ENCODE measurements at regions not wholly inside any gene's neighbourhood (a gene's known extent, or its start where the extent isn't known, plus 50 kb on each side); places are given as distances from the start of the nearest gene placed in this dataset.

DNA sequence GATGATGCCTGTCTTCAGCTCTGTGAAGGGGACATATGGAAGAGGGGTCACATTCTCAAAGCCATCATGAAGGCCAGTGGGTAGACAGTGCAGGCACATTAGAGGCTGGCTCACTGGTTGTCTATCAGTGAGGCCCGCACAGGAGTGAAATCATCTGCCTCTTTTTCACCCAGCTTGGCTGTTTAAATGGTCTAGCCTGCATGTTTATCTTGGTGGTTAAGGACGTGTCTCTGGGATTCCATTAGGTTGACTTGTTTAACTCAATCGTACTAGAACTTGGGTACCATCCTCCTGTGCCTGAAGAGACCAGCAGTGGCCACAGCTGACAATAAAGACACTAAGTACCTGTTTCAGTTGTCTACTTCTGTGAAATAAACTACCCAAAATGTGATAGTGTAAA lies 219.3 kb downstream of the PLPP3 start:
- H3K27ac ChIP-seq, result no peak overlapping the region
- no peaks in the 10 kb centered on the region for H3K9me3 ChIP-seq (ENCODE audit: low read depth, low read length)
- no peak overlapping the region for H3K9ac ChIP-seq (ENCODE audit: insufficient read length)
- DNase-seq (ENCODE audit: low read depth, low spot score), result no peak
- H3K36me3 ChIP-seq (ENCODE audit: insufficient read depth, low read length), result no peaks in the 10 kb centered on the region
- TF ChIP-seq POLR2AphosphoS5 (IDR thresholded peaks at IDR 0.05; ENCODE audit: borderline replicate concordance, low read depth, low read length), result no peak
- TF ChIP-seq EZH2 (IDR thresholded peaks at IDR 0.05), result no peak
- TF ChIP-seq FOXP2 (optimal IDR thresholded peaks at IDR 0.05; ENCODE audit: control extremely low read depth, extremely low read length, insufficient read depth), result no peak
- H3K4me3 ChIP-seq, result no peak overlapping the region

DNA sequence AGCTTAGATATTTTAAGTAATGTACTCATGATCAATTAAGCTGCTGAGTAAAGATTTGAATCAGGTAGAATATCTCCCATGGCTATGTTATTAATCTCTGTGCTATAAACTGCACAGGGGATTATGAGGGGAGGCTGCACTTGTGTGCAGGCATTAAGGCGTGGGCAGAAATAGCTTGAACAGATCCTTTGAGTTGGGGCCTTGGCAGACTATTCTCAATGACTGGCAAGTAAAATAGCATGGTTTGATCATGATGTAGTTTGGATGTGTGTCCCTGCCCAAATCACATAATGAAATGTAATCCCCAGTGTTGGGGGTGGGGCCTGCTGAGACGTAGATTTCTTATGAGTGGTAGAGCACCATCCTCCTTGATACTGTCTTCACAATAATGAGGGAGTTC lies 220.3 kb downstream of the PLPP3 start:
- H3K4me3 ChIP-seq, result no peak overlapping the region
- no peak for TF ChIP-seq EZH2 (IDR thresholded peaks at IDR 0.05)
- no peak for TF ChIP-seq FOXP2 (optimal IDR thresholded peaks at IDR 0.05; ENCODE audit: control extremely low read depth, extremely low read length, insufficient read depth)
- TF ChIP-seq POLR2AphosphoS5 (IDR thresholded peaks at IDR 0.05; ENCODE audit: borderline replicate concordance, low read depth, low read length), result no peak
- H3K36me3 ChIP-seq (ENCODE audit: insufficient read depth, low read length), result no peaks in the 10 kb centered on the region
- DNase-seq (ENCODE audit: low read depth, low spot score), result no peak
- no peak overlapping the region for H3K27ac ChIP-seq
- no peak overlapping the region for H3K9ac ChIP-seq (ENCODE audit: insufficient read length)
- H3K9me3 ChIP-seq (ENCODE audit: low read depth, low read length), result no peaks in the 10 kb centered on the region

DNA sequence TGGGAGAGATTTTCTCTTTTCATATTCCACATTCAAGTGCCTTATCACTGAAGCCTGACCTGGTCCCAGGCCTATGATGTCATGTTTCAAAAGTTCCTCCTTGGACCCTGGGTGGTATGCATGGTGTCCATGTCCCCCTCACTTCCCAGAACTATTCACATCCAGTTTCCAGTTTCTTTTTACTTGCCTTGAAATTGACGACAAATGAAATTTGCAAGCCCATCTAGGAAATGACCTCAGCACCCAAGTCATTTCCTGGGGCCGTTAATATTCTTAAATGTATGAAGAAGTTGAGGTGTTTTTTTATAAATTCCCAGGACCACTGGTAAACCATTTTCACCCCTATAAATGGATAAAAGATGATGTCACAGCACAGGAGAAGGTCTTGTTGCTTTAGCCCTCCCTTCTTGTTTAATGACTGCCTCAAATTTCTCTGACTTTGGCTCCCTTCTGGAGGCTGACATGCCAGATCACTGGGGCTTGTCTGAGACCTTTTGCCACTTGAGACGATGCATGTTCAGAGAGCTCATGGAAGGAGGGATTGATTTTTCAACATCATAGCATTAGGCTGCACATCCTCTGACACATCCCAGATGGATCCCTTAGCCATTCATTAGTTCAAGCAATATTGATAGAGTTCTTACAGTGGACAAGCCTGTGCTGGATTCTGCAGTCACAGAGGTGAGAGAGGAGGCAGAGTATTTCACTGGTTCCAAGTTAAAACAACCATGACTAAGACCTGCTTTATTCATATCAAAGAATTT lies 221.3 kb downstream of the PLPP3 start:
- Histone ChIP-seq H3K9ac (ENCODE audit: insufficient read length) (no peak overlapping the region), H3K27ac (no peak overlapping the region), H3K9me3 (ENCODE audit: low read depth, low read length) (no peaks in the 10 kb centered on the region), H3K36me3 (ENCODE audit: insufficient read depth, low read length) (no peaks in the 10 kb centered on the region), H3K4me3 (no peak overlapping the region)
- TF ChIP-seq EZH2 (IDR thresholded peaks at IDR 0.05) (no peak), FOXP2 (optimal IDR thresholded peaks at IDR 0.05; ENCODE audit: control extremely low read depth, extremely low read length, insufficient read depth) (no peak), POLR2AphosphoS5 (IDR thresholded peaks at IDR 0.05; ENCODE audit: borderline replicate concordance, low read depth, low read length) (no peak)
- no peak for DNase-seq (ENCODE audit: low read depth, low spot score)

DNA sequence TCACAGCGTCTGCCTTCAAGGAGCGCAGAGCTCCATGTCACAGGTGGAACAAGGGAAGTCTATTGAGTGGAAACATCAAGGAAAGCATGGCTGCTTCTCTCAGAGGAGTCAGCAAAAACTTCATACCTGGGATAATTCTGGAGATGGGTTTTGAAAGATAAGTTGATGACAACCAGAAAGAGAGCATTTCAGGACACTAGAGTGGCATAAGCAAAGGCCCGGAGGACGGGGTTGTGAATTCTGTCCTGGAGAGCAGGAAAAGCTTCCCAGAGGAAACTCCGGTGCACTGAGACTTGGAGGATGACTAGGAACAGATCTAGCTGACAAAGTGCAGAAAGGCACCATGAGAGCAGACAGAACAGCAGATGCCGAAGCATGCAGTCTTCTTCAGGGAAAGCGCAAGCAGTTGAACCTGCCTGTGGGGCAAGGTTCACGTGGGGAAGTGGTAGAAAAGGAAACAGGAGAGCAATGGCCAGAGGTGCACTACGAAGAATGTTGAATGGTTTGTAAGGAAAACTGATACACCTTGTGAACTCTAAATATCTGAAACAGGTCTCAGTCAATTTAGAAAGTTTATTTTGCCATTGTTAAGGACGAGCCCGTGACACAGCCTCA lies 222.9 kb downstream of the PLPP3 start:
- Histone ChIP-seq H3K36me3 (ENCODE audit: insufficient read depth, low read length) (no peaks in the 10 kb centered on the region), H3K9me3 (ENCODE audit: low read depth, low read length) (no peaks in the 10 kb centered on the region), H3K9ac (ENCODE audit: insufficient read length) (no peak overlapping the region), H3K27ac (no peak overlapping the region), H3K4me3 (no peak overlapping the region)
- TF ChIP-seq FOXP2 (optimal IDR thresholded peaks at IDR 0.05; ENCODE audit: control extremely low read depth, extremely low read length, insufficient read depth) (no peak), POLR2AphosphoS5 (IDR thresholded peaks at IDR 0.05; ENCODE audit: borderline replicate concordance, low read depth, low read length) (no peak), EZH2 (IDR thresholded peaks at IDR 0.05) (no peak)
- DNase-seq (ENCODE audit: low read depth, low spot score), result no peak

DNA sequence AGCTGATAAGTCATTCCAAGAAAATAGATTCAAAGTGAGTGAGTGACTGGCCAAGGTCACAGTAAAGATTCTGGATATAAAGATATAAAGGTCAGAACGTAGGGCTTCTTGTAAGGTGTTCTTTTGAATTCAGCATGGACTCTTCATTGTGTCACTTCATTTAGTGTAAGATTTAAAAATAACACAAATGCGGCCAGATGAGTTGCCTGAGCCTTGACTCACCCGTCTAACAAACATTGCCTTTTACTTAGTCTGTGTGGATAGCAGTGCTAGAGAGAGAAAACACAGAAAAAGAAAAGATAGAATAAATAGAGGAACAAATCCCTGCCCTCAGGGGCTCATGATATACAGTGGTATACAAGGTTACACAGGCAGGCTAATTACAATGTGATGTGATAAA lies 223.4 kb downstream of the PLPP3 start:
- Histone ChIP-seq H3K9me3 (ENCODE audit: low read depth, low read length) (no peaks in the 10 kb centered on the region), H3K9ac (ENCODE audit: insufficient read length) (no peak overlapping the region), H3K27ac (no peak overlapping the region), H3K36me3 (ENCODE audit: insufficient read depth, low read length) (no peaks in the 10 kb centered on the region), H3K4me3 (no peak overlapping the region)
- no peak for DNase-seq (ENCODE audit: low read depth, low spot score)
- TF ChIP-seq FOXP2 (optimal IDR thresholded peaks at IDR 0.05; ENCODE audit: control extremely low read depth, extremely low read length, insufficient read depth), result no peak
- TF ChIP-seq EZH2 (IDR thresholded peaks at IDR 0.05), result no peak
- TF ChIP-seq POLR2AphosphoS5 (IDR thresholded peaks at IDR 0.05; ENCODE audit: borderline replicate concordance, low read depth, low read length), result no peak

DNA sequence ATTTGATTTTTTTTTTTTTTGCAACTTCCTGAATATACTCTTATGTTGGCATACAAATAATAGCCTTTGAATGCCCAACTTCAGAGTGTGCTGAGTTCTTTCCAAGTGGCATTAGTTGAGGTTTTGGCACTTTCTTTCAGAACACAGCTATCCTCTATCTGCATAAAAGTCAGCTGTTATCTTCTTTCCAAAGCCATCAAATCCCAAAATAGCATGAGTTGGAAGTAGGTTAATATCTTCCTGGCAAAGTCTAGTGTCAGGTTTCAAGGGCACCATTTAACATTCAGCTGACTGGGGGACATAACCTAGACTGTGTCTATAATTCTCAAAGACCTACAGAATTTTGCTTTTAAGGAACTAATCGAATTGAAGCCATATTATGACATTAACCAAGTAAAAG lies 223.9 kb downstream of the PLPP3 start:
- Histone ChIP-seq H3K27ac (no peak overlapping the region), H3K9ac (ENCODE audit: insufficient read length) (no peak overlapping the region), H3K9me3 (ENCODE audit: low read depth, low read length) (no peaks in the 10 kb centered on the region), H3K36me3 (ENCODE audit: insufficient read depth, low read length) (no peaks in the 10 kb centered on the region), H3K4me3 (no peak overlapping the region)
- DNase-seq (ENCODE audit: low read depth, low spot score), result no peak
- TF ChIP-seq EZH2 (IDR thresholded peaks at IDR 0.05) (no peak), FOXP2 (optimal IDR thresholded peaks at IDR 0.05; ENCODE audit: control extremely low read depth, extremely low read length, insufficient read depth) (no peak), POLR2AphosphoS5 (IDR thresholded peaks at IDR 0.05; ENCODE audit: borderline replicate concordance, low read depth, low read length) (no peak)

DNA sequence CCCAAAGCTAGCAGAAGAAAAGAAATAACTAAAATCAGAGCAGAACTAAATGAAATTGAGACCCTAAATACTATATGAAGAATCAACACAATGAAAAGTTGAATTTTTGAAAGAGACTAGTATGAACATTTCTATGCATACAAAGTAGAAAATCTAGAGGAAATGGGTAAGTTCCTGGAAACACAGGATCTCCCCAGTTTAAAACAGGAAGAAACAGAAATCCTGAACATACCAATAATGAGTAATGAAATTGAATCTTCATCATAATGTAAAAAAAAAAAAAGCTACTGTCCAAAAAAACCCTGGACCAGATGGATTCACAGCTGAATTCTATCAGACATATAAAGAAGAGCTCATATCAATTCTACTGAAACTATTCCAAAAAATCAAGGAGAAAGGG lies 233.5 kb downstream of the PLPP3 start:
- TF ChIP-seq FOXP2 (optimal IDR thresholded peaks at IDR 0.05; ENCODE audit: control extremely low read depth, extremely low read length, insufficient read depth), result no peak
- no peak for TF ChIP-seq EZH2 (IDR thresholded peaks at IDR 0.05)
- TF ChIP-seq POLR2AphosphoS5 (IDR thresholded peaks at IDR 0.05; ENCODE audit: borderline replicate concordance, low read depth, low read length), result no peak
- no peak for DNase-seq (ENCODE audit: low read depth, low spot score)
- no peaks in the 10 kb centered on the region for H3K9me3 ChIP-seq (ENCODE audit: low read depth, low read length)
- H3K4me3 ChIP-seq, result no peak overlapping the region
- H3K9ac ChIP-seq (ENCODE audit: insufficient read length), result no peak overlapping the region
- no peak overlapping the region for H3K27ac ChIP-seq
- H3K36me3 ChIP-seq (ENCODE audit: insufficient read depth, low read length), result no peaks in the 10 kb centered on the region

DNA sequence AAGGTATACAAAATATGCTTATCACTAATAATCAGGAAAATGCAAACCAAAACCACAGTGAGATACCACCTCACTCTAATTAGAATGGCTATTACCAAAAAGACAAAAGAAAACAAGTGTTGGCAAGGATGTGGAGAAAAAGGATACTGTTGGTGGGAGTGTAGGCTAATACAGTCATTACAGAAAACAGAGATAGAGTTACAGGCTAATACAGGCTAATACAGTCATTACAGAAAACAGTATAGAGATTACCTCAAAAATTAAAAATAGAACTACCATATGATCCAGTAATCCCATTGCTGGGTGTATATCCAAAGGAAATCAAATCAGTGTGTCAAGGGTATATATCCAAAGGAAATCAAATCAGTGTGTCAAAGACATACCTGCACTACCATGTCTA lies 238.4 kb downstream of the PLPP3 start:
- Histone ChIP-seq H3K9me3 (ENCODE audit: low read depth, low read length) (no peaks in the 10 kb centered on the region), H3K36me3 (ENCODE audit: insufficient read depth, low read length) (no peaks in the 10 kb centered on the region), H3K4me3 (no peak overlapping the region), H3K27ac (no peak overlapping the region), H3K9ac (ENCODE audit: insufficient read length) (no peak overlapping the region)
- no peak for DNase-seq (ENCODE audit: low read depth, low spot score)
- TF ChIP-seq EZH2 (IDR thresholded peaks at IDR 0.05) (no peak), POLR2AphosphoS5 (IDR thresholded peaks at IDR 0.05; ENCODE audit: borderline replicate concordance, low read depth, low read length) (no peak), FOXP2 (optimal IDR thresholded peaks at IDR 0.05; ENCODE audit: control extremely low read depth, extremely low read length, insufficient read depth) (no peak)
